H9 (cell line): ENCODE measurements at regions not wholly inside any gene's neighbourhood (a gene's known extent, or its start where the extent isn't known, plus 50 kb on each side); places are given as distances from the start of the nearest gene placed in this dataset.
A peak's percentile ranks its signal among the peaks of the same experiment; 100 is the strongest.

Experiments used
- DNase-seq: peaks from one replicate; pipeline ENCODE4 v3.0.0-alpha.2; 2017
- H2AFZ ChIP-seq: one replicate; pipeline ENCODE4 v1.6.1; 2013; ENCODE audit warnings: mild to moderate bottlenecking, low read length, control low read depth, moderate library complexity
- H2AK5ac ChIP-seq: 2 replicates; pipeline ENCODE4 v1.6.1; 2013; ENCODE audit warnings: low read length, control low read depth, mixed read lengths; ENCODE audit not compliant: insufficient read length
- H2BK120ac ChIP-seq: one replicate; pipeline ENCODE4 v1.6.1; 2013; ENCODE audit warnings: low read depth, mild to moderate bottlenecking, low read length, control low read depth, inconsistent platforms; ENCODE audit not compliant: poor library complexity, severe bottlenecking
- H2BK12ac ChIP-seq: 2 replicates; pipeline ENCODE4 v1.6.1; 2013; ENCODE audit warnings: low read length, control low read depth, mixed read lengths, low read depth; ENCODE audit not compliant: insufficient read length
- H2BK15ac ChIP-seq: 2 replicates; pipeline ENCODE4 v1.6.1; 2013; ENCODE audit warnings: low read depth, low read length, control low read depth
- H2BK20ac ChIP-seq: one replicate; pipeline ENCODE4 v1.6.1; 2013; ENCODE audit warnings: low read depth, mild to moderate bottlenecking, low read length, control low read depth, inconsistent platforms; ENCODE audit not compliant: poor library complexity, severe bottlenecking
- H2BK5ac ChIP-seq: 2 replicates; pipeline ENCODE4 v1.6.1; 2013; ENCODE audit warnings: low read length, control low read depth, mixed read lengths; ENCODE audit not compliant: insufficient read length
- H3K14ac ChIP-seq: 2 replicates; pipeline ENCODE4 v1.6.1; 2013; ENCODE audit warnings: low read length, control low read depth; ENCODE audit not compliant: insufficient read depth
- H3K18ac ChIP-seq: 2 replicates; pipeline ENCODE4 v1.6.1; 2013; ENCODE audit warnings: low read depth, mild to moderate bottlenecking, mixed read lengths, low read length, control low read depth; ENCODE audit not compliant: insufficient read length
- H3K23ac ChIP-seq: 2 replicates; pipeline ENCODE4 v1.6.1; 2013; ENCODE audit warnings: low read length, control low read depth, mixed read lengths, low read depth; ENCODE audit not compliant: insufficient read length
- H3K23me2 ChIP-seq: 2 replicates; pipeline ENCODE4 v1.6.1; 2013; ENCODE audit warnings: low read depth, mild to moderate bottlenecking, mixed read lengths, low read length, control low read depth; ENCODE audit not compliant: insufficient read length, poor library complexity, severe bottlenecking
- H3K27ac ChIP-seq: 2 replicates; pipeline ENCODE4 v1.5.1; 2013; ENCODE audit warnings: low read length, control low read depth, mixed read lengths, low read depth; ENCODE audit not compliant: insufficient read length
- H3K27me3 ChIP-seq: 2 replicates; pipeline ENCODE4 v1.6.1; 2013; ENCODE audit warnings: low read length, control low read depth, inconsistent platforms; ENCODE audit not compliant: insufficient read depth
- H3K4ac ChIP-seq: 2 replicates; pipeline ENCODE4 v1.6.1; 2013; ENCODE audit warnings: low read depth, mild to moderate bottlenecking, control low read depth, inconsistent platforms, low read length, moderate library complexity
- H3K4me1 ChIP-seq: 2 replicates; pipeline ENCODE4 v1.6.1; 2013; ENCODE audit warnings: low read length, control low read depth, inconsistent platforms; ENCODE audit not compliant: insufficient read depth
- H3K4me2 ChIP-seq: 2 replicates; pipeline ENCODE4 v1.6.1; 2013; ENCODE audit warnings: low read length, control low read depth, mixed read lengths; ENCODE audit not compliant: insufficient read length, insufficient read depth
- H3K56ac ChIP-seq: 2 replicates; pipeline ENCODE4 v1.6.1; 2013; ENCODE audit warnings: low read depth, mild to moderate bottlenecking, mixed read lengths, low read length, control low read depth; ENCODE audit not compliant: insufficient read length
- H3K79me1 ChIP-seq: 2 replicates; pipeline ENCODE4 v1.6.1; 2013; ENCODE audit warnings: low read depth, mild to moderate bottlenecking, moderate library complexity, low read length, control low read depth, inconsistent platforms; ENCODE audit not compliant: insufficient read depth, poor library complexity, severe bottlenecking
- H3K79me2 ChIP-seq: 2 replicates; pipeline ENCODE4 v1.6.1; 2013; ENCODE audit warnings: low read length, control low read depth, inconsistent platforms; ENCODE audit not compliant: insufficient read depth
- H3K9ac ChIP-seq: 2 replicates; pipeline ENCODE4 v1.6.1; 2013; ENCODE audit warnings: low read length, control low read depth, mixed read lengths; ENCODE audit not compliant: insufficient read length; ENCODE audit errors: extremely low read depth
- H3K9me3 ChIP-seq: one replicate; pipeline ENCODE4 v1.6.1; 2013; ENCODE audit warnings: low read depth, low read length, inconsistent platforms; ENCODE audit not compliant: control insufficient read depth
- H3T11ph ChIP-seq: one replicate; pipeline ENCODE4 v1.6.1; 2013; ENCODE audit warnings: mild to moderate bottlenecking, low read length, control low read depth, inconsistent platforms
- H4K20me1 ChIP-seq: one replicate; pipeline ENCODE4 v1.6.1; 2013; ENCODE audit not compliant: control insufficient read depth, insufficient read length, insufficient read depth
- H4K5ac ChIP-seq: 2 replicates; pipeline ENCODE4 v1.6.1; 2013; ENCODE audit warnings: low read depth, mild to moderate bottlenecking, mixed read lengths, low read length, control low read depth; ENCODE audit not compliant: insufficient read length
- H4K8ac ChIP-seq: replicated peaks from 2 replicates; pipeline ENCODE4 v1.6.1; 2013; ENCODE audit warnings: low read length, control low read depth, mixed read lengths, low read depth; ENCODE audit not compliant: insufficient read length
- H4K91ac ChIP-seq: 2 replicates; pipeline ENCODE4 v1.6.1; 2013; ENCODE audit warnings: low read depth, mild to moderate bottlenecking, moderate library complexity, mixed read lengths, low read length, control low read depth; ENCODE audit not compliant: insufficient read length
- H3K27ac Mint-ChIP-seq, 3 experiments: 2 replicates in 2 of 3; 3 replicates in 1 of 3; pipeline ENCODE4 v1.8.0; 2020 to 2021; ENCODE audit warnings: mixed read lengths in 3 of 3, mild to moderate bottlenecking in 1 of 3, moderate library complexity in 1 of 3
- H3K27me3 Mint-ChIP-seq: 2 replicates; pipeline ENCODE4 v1.8.0; 2021; ENCODE audit warnings: low read depth, mild to moderate bottlenecking, moderate library complexity, mixed read lengths
- H3K36me3 Mint-ChIP-seq, 3 experiments: 2 replicates in 2 of 3; 3 replicates in 1 of 3; pipeline ENCODE4 v1.8.0; 2020 to 2021; ENCODE audit warnings: low read depth in 3 of 3, mixed read lengths in 3 of 3; ENCODE audit not compliant: insufficient read depth in 1 of 3
- H3K4me1 Mint-ChIP-seq, 2 experiments: 2 replicates each; pipeline ENCODE4 v1.8.0; 2020; ENCODE audit warnings: mixed read lengths in 2 of 2
- H3K4me3 Mint-ChIP-seq, 2 experiments: 2 replicates in 1 of 2; 3 replicates in 1 of 2; pipeline ENCODE4 v1.8.0; 2020 to 2021; ENCODE audit warnings: mild to moderate bottlenecking in 2 of 2, mixed read lengths in 2 of 2, moderate library complexity in 1 of 2
- H3K9me3 Mint-ChIP-seq, 2 experiments: 2 replicates in 1 of 2; 3 replicates in 1 of 2; pipeline ENCODE4 v1.8.0; 2020; ENCODE audit warnings: mild to moderate bottlenecking in 2 of 2, mixed read lengths in 2 of 2, moderate library complexity in 1 of 2
- CTCF ChIP-seq: fragments of 200-600 bp; sonication (generic); conservative IDR thresholded peaks from 3 replicates; pipeline ENCODE4 v1.8.0; 2021; ENCODE audit warnings: antibody characterized with exemption, mild to moderate bottlenecking
- WGBS: extraction: QIAGEN DNeasy Blood & Tissue Kit; methylation state at CpG from one replicate; pipeline ENCODE4 v1.1.7; 2013; ENCODE audit warnings: missing lambda C conversion rate, low lambda C conversion rate, mixed read lengths; ENCODE audit not compliant: insufficient read length; ENCODE audit errors: extremely low coverage; 5-methylcytosine and 5-hydroxymethylcytosine counted together

GRCh38 chr1:72724951-72725861 is 442.9 kb upstream of the NEGR1 start:
- Histone ChIP-seq H4K20me1 (no peaks in the 10 kb centered on the region), H3K9ac (no peak overlapping the region), H4K91ac (no peak overlapping the region), H3K79me2 (no peaks in the 10 kb centered on the region), H2BK5ac (no peak overlapping the region), H2AK5ac (no peak overlapping the region), H4K8ac (no peak overlapping the region), H3K79me1 (no peaks in the 10 kb centered on the region), H2BK15ac (no peak overlapping the region), H3T11ph (no peak overlapping the region), H3K4me2 (no peak overlapping the region), H3K18ac (no peak overlapping the region), H2BK20ac (no peak overlapping the region), H4K5ac (no peak overlapping the region), H3K4ac (no peak overlapping the region), H3K9me3 (no peaks in the 10 kb centered on the region), H3K23ac (no peak overlapping the region), H3K27me3 (no peaks in the 10 kb centered on the region), H2BK120ac (no peak overlapping the region), H3K14ac (no peak overlapping the region), H3K56ac (no peak overlapping the region), H3K4me1 (no peaks in the 10 kb centered on the region), H2AFZ (no peak overlapping the region), H3K23me2 (no peaks in the 10 kb centered on the region), H3K27ac (no peak overlapping the region), H2BK12ac (no peak overlapping the region)
- Mint-ChIP-seq H3K27ac (peak overlapping the region in 1 of 3 experiments; percentile 86; a peak in 1 of 7 replicates), H3K27me3 (no peaks in the 10 kb centered on the region), H3K36me3 (peaks cover 0 to 2% (median 2%) of the 10 kb centered on the region in 3 experiments; a peak in 3 of 7 replicates), H3K4me1 (peaks cover 3 to 13% of the 10 kb centered on the region in 2 experiments; a peak in 3 of 4 replicates), H3K9me3 (peaks cover 0 to 2% of the 10 kb centered on the region in 2 experiments; a peak in 2 of 5 replicates), H3K4me3 (no peak overlapping the region)
- TF ChIP-seq CTCF = peak; percentile 85
- peak; percentile 83 for DNase-seq
- no CpG with 5 or more reads among the region's 17 CpGs for WGBS
